ENCODE measurements at regions not wholly inside any gene's neighbourhood (a gene's known extent, or its start where the extent isn't known, plus 50 kb on each side); places are given as distances from the start of the nearest gene placed in this dataset.
"Not testable (repeated sequence)": the region's sequence is repeated elsewhere in the genome, so short reads cannot be mapped to it uniquely, and the experiment has no call there.

- TF ChIP-seq CTCF (conservative IDR thresholded peaks at IDR 0.05; ENCODE audit: low read length); EZH2phosphoT487 (IDR thresholded peaks at IDR 0.05; ENCODE audit: borderline replicate concordance, low read depth, low read length): not testable (repeated sequence)
These were observed 68.3 kb downstream of the GOLGA6L22 start for GRCh38 chr15:22527016-22527415.
